Endothelial cell of umbilical vein (primary cell): ENCODE measurements at regions not wholly inside any gene's neighbourhood (a gene's known extent, or its start where the extent isn't known, plus 50 kb on each side); places are given as distances from the start of the nearest gene placed in this dataset.

Source experiments
- CTCF ChIP-seq, 2 donors: IDR thresholded peaks; 1 replicate in 1 of 2; 2 replicates in 1 of 2; pipeline ENCODE4 v1.5.1; 2011; ENCODE audit warnings: low read length in 2 of 2, mild to moderate bottlenecking in 2 of 2, moderate library complexity in 2 of 2, control low read depth in 1 of 2, inconsistent platforms in 1 of 2, low read depth in 1 of 2; ENCODE audit not compliant: insufficient read depth in 1 of 2; ENCODE audit errors: extremely low read depth in 1 of 2
- FOS ChIP-seq: IDR thresholded peaks from 2 replicates; pipeline ENCODE4 v1.6.1; 2011; ENCODE audit warnings: mild to moderate bottlenecking, low read length, moderate library complexity, borderline replicate concordance; ENCODE audit not compliant: insufficient read depth
- MYC ChIP-seq: IDR thresholded peaks from one replicate; pipeline ENCODE4 v1.6.1; 2011; ENCODE audit warnings: mild to moderate bottlenecking, low read depth, low read length
- POLR2A ChIP-seq: IDR thresholded peaks from 2 replicates; pipeline ENCODE4 v1.6.1; 2012; ENCODE audit warnings: low read depth, mild to moderate bottlenecking, control low read depth, low read length
- POLR2AphosphoS5 ChIP-seq: IDR thresholded peaks from 2 replicates; pipeline ENCODE4 v1.6.1; 2012; ENCODE audit warnings: low read depth, mild to moderate bottlenecking, control low read depth, low read length, moderate library complexity; ENCODE audit not compliant: insufficient read depth

GRCh38 chr2:120466704-120467054 lies 120.7 kb downstream of the INHBB start:
- TF ChIP-seq POLR2A (no peak), CTCF (IDR thresholded peaks at IDR 0.05; ENCODE audit: extremely low read depth in 1 of 2, insufficient read depth in 1 of 2, low read depth in 1 of 2, low read length in 2 of 2) (no peak), MYC (no peak), POLR2AphosphoS5 (no peak), FOS (no peak)
